ENCODE measurements at regions not wholly inside any gene's neighbourhood (a gene's known extent, or its start where the extent isn't known, plus 50 kb on each side); places are given as distances from the start of the nearest gene placed in this dataset.

DNA sequence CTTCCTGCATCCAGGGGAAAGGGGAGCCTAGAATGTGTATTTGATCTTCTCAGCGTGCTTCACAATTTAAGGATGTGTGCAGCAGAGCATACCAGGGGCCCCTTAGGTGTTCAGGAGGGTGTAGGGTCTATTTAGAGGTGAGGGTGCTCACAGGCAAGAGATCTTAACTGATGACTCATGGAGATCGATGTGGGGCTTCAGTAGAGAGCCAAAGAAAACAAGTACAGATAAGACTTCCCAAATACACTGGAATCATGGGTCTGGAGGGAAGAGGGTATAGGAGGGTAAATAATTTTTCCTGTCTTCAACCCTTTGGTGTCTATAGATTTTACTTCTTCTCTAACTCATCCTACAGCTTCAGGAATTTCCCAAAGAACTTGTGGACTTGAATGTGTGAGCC is 170.2 kb upstream of the LRRC3B start:
- TF ChIP-seq, protein P1, sequence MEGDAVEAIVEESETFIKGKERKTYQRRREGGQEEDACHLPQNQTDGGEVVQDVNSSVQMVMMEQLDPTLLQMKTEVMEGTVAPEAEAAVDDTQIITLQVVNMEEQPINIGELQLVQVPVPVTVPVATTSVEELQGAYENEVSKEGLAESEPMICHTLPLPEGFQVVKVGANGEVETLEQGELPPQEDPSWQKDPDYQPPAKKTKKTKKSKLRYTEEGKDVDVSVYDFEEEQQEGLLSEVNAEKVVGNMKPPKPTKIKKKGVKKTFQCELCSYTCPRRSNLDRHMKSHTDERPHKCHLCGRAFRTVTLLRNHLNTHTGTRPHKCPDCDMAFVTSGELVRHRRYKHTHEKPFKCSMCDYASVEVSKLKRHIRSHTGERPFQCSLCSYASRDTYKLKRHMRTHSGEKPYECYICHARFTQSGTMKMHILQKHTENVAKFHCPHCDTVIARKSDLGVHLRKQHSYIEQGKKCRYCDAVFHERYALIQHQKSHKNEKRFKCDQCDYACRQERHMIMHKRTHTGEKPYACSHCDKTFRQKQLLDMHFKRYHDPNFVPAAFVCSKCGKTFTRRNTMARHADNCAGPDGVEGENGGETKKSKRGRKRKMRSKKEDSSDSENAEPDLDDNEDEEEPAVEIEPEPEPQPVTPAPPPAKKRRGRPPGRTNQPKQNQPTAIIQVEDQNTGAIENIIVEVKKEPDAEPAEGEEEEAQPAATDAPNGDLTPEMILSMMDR (IDR thresholded peaks at IDR 0.05; ENCODE audit: low read depth, low read length, missing input control): no peak
- no peak for TF ChIP-seq FOXA2 (IDR thresholded peaks at IDR 0.05)
- TF ChIP-seq, protein P2, sequence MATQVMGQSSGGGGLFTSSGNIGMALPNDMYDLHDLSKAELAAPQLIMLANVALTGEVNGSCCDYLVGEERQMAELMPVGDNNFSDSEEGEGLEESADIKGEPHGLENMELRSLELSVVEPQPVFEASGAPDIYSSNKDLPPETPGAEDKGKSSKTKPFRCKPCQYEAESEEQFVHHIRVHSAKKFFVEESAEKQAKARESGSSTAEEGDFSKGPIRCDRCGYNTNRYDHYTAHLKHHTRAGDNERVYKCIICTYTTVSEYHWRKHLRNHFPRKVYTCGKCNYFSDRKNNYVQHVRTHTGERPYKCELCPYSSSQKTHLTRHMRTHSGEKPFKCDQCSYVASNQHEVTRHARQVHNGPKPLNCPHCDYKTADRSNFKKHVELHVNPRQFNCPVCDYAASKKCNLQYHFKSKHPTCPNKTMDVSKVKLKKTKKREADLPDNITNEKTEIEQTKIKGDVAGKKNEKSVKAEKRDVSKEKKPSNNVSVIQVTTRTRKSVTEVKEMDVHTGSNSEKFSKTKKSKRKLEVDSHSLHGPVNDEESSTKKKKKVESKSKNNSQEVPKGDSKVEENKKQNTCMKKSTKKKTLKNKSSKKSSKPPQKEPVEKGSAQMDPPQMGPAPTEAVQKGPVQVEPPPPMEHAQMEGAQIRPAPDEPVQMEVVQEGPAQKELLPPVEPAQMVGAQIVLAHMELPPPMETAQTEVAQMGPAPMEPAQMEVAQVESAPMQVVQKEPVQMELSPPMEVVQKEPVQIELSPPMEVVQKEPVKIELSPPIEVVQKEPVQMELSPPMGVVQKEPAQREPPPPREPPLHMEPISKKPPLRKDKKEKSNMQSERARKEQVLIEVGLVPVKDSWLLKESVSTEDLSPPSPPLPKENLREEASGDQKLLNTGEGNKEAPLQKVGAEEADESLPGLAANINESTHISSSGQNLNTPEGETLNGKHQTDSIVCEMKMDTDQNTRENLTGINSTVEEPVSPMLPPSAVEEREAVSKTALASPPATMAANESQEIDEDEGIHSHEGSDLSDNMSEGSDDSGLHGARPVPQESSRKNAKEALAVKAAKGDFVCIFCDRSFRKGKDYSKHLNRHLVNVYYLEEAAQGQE (IDR thresholded peaks at IDR 0.05): no peak
- no peak for TF ChIP-seq GABPA (IDR thresholded peaks at IDR 0.05 in 1 of 2, conservative IDR thresholded peaks at IDR 0.05 in 1 of 2)

Data from liver (tissue), 3 donors.